ENCODE measurements at regions not wholly inside any gene's neighbourhood (a gene's known extent, or its start where the extent isn't known, plus 50 kb on each side); places are given as distances from the start of the nearest gene placed in this dataset.

DNA sequence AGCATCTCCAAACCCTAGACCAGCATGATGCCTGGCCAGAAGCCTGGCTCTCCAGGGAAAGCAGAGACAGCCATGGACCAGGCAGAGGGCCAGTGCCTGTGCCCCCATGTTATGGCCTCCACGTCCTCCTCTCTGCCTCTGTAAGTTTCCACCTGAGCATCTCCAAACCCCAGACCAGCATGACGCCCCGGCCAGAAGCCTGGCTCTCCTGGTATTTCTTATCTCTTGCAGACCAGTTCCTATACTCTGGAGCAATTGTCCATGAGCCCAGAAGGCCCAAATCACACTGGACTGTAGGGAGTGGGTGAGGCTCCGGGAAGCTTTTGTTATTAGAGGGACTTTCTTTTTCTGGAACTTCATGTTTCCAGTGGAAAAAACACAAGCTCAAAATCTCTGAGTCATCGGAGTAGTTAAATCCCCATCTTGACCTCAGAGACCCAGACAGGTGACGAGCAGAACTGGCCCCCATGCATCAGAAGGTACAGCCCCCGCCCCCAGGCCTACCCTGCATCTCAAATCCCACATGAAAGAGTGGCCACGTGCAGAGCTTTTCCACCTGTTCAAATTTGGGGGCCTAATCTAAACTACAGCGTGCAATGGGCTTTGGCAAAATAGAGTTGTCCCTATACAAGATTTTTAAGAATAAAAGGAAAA, 110.2 kb upstream of the FOXQ1 start:
- DNase-seq (ENCODE audit: low read depth, low spot score) = no peak

GRCh38 chr6:1200409-1201101, 111.3 kb upstream of the FOXQ1 start:
- DNase-seq (ENCODE audit: low read depth, low spot score) = peak; percentile 46

GRCh38 chr6:1200081-1200408, 111.9 kb upstream of the FOXQ1 start:
- DNase-seq (ENCODE audit: low read depth, low spot score) = no peak

GRCh38 chr6:1197309-1197708, 114.6 kb upstream of the FOXQ1 start:
- no peak for DNase-seq (ENCODE audit: low read depth, low spot score)

DNA sequence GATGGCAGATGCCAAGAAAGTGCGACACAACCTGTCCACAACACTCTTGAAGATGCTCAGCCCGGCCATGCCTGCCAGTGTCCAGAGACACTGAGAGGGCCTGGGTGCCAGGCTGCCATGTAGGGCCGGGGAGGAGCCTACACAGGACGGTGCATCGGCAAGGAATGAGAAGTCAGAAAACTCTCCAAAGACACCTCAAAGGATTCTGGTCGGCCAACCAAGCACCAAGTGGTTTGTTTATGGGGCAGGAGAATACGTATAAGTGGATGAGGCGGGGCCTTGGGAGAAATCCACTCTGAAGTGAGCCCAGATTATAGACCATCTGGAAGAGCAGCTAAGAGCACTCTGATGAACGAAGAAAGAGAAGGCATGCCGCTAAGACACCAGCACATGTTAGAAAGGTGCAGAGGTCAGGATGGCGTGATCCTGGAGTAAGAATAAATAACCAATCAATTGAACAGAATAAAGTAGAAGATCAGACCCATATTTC, 120.7 kb upstream of the FOXQ1 start:
- no peak for DNase-seq (ENCODE audit: low read depth, low spot score)

GRCh38 chr6:1190366-1190765, 121.5 kb upstream of the FOXQ1 start:
- DNase-seq (ENCODE audit: low read depth, low spot score) = peak; percentile 70

GRCh38 chr6:1188199-1188598, 123.7 kb upstream of the FOXQ1 start:
- no peak for DNase-seq (ENCODE audit: low read depth, low spot score)

GRCh38 chr6:1187293-1188131, 124.4 kb upstream of the FOXQ1 start:
- no peak for DNase-seq (ENCODE audit: low read depth, low spot score)

DNA sequence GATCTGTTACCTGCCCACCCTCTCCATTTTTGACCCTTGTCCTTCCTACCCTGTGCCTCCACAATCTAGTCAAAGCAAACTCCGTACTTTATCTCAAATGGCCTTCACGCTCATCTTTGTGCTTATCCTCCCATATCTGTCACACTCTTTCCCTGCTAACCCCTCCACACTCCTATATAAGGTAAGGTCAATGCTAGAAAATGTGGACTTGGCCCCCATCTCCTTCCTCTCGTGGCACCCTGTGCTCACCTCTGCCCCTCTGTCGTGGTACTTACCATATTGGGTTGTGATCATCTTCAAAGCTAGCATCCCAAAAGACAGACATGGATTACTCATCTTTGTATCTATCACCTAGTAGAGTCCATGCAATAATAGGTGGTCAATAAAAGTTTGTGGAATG, 127.6 kb upstream of the FOXQ1 start:
- no peak for DNase-seq (ENCODE audit: low read depth, low spot score)

DNA sequence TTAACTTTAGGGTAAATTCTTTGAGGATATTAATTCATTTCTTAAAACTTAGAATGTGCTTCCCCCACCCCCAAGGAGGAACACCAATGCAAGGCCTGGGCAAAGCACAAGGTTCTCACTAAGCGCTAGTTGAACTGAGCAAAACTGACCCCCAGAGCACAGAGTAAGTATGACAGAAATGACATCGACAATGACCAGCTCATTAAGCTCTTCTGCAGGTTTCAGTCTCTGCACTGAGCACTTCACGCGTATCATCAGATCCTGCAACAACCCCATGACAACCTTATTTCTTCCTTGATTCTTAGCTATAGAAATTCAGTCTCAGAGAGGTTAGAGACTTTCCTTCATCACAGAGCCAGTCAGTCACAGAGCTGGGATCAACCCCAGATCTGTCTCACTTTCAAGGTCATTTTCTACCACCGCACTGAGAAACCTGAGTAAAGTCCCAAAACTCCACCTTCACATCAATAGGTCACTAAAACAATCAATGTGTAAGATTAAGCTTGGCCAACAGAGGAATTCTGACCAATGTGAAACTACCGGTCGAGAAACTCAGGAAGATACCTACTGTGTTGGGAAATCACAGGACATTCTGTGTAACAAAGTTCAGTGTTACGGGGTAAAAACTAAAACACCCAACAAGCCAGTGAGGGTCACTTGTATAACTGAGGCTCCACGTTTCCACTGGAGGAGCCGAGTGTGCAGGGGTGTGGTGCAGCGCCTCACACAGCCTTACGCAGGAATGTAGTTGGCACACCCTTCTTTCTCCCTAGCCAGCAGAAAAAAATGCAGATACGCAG, 129.0 kb upstream of the FOXQ1 start:
- DNase-seq (ENCODE audit: low read depth, low spot score) = no peak

- no peak for DNase-seq (ENCODE audit: low read depth, low spot score)
Observed at GRCh38 chr6:1181939-1182605, 129.8 kb upstream of the FOXQ1 start.

- no peak for DNase-seq (ENCODE audit: low read depth, low spot score)
Observed at GRCh38 chr6:1179571-1180459, 132.1 kb upstream of the FOXQ1 start.

DNA sequence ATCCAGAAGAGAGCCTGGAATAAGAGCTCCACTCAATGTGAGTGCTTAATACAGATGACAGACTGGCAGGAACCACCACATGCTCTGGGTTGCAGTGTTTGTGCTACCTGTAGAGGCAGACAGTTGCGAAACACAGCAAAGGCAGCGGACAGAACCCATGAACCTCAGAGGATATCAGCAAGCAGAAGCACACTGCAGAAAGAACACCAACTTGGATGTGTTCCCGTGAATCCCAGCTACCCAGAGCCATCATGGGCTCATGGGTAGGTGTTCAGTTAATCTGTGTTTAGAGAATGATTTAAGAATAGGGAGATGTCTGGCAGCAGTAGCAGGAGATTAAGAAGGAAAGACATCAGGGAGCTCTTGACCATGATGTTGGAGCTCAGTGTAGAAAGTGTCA, 133.3 kb upstream of the FOXQ1 start:
- DNase-seq (ENCODE audit: low read depth, low spot score) = no peak

DNA sequence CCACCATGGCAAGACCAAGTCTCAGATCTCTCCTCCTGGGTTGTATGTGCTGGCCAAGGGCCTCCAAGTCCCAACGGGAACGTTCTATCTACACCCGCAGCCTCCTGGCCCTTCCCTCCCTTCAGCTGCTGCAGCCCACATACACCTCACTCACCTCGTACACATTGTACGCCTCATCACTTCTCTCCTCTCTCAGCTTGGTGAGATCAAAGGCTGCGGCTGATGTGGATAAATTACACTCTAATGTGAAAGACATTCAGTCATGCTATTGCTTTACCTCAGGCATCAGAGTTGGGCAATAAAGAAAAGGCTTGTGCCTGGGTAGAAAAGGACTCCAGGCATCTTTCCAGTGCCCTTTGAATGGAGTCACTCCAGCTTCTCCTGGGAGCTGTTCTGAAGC, 135.3 kb upstream of the FOXQ1 start:
- no peak for DNase-seq (ENCODE audit: low read depth, low spot score)

GRCh38 chr6:1175877-1176276, 136.0 kb upstream of the FOXQ1 start:
- no peak for DNase-seq (ENCODE audit: low read depth, low spot score)

DNA sequence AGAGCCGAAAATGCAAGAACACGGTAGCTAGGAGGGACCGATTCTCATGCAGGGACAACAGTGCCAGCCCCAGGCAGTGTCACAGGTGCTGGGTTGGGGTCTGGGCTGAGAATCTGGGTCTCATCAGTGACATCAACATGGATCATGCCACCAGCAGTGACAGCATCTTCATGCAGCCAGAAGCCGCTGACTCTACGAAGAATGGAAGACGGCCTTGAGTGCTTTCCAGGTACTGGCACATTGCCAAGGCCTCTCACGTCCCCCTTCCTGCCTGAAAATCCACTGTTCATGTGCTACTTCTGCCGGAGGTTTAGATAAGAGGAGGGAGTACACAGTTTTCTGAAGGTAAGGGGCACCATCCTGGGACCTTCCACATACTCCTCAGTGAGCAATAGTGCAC, 141.1 kb upstream of the FOXQ1 start:
- peak; percentile 17 for DNase-seq (ENCODE audit: low read depth, low spot score)

DNA sequence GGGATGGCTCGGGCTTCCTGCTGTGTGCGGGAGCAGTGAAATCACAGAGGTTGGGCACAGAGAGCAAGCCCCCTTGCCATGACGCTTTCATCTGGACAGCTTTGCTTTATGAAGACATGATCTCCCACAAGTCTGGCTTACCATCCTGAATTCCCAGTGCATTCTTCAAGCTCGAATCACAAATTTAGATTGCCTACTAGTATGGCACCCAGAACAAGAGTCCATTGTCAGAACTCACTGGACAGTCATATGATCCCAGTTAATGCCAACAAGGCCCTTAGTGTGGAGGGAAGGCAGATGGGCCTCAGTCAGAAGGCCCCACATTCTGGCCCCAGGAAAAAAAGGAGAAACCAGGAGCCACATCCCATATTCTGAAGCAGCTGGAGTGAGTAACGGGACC, 147.3 kb upstream of the FOXQ1 start:
- DNase-seq (ENCODE audit: low read depth, low spot score) = peak; percentile 7

DNA sequence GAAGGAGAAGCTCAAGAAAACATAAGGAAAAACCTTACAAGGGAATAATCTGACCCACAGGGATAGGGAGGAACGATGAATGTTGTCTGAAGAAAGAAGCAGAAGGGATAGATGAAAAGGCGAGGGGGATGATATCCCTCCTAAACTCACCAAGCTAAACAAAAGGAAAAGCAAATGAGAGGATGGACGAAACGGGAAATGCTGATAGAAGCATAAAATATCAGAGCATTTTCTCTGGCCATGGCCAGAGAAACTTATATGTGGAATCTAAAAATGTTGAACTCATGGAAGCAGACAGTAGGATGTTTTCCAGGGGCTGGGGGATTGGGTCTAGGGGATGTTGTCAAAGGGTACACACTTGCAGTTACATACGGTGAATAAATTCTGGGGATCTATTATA, 148.4 kb upstream of the FOXQ1 start:
- DNase-seq (ENCODE audit: low read depth, low spot score) = no peak

DNA sequence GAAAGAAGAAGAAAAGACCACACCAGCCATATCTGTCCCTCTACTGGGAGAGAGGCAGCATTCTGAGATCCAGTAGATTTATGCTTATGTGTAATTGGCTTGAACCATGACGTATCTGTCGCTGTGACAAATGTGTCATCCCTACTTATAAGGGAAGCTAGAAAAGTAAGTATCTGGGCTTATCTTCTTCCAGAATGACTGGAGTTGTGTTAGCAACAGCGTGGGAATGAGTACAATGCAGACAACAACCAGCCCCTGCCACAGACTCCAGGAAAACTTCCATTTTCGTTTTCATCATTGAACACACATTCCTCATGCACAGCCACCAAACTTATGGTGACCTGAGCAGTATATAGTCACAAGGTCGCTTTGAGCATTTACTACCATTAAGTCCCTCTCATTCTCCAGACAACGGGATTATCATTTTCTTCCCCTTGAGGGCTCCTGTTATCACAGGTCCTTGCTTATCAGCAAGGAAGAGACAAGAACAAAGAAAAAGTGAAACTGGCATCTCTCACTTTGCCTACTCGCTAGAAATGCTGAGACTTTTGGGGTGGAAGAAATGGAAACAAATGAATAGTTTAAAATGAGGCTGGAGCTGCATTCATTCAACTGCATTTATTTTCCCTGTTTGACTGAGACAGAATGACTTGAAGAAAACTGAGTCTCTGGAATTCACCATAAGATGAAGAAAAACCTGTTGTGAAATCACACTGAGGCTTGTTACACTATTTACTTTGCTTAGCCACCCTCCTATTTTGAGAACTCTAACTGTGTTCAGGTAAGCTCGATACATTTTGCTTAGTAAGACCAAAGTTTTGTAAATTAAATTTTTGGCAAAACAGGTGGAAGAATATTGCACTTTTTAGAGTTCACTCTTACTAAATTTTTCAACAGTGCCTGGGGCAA, 149.3 kb upstream of the FOXQ1 start:
- no peak for DNase-seq (ENCODE audit: low read depth, low spot score)

Data from astrocyte of the hippocampus (primary cell).